ENCODE measurements at regions not wholly inside any gene's neighbourhood (a gene's known extent, or its start where the extent isn't known, plus 50 kb on each side); places are given as distances from the start of the nearest gene placed in this dataset.

GRCh38 chr1:81729239-81729638, 71.5 kb upstream of the ADGRL2 start:
- TF ChIP-seq CTCF (IDR thresholded peaks at IDR 0.05 in 8 of 11, conservative IDR thresholded peaks at IDR 0.05 in 3 of 11) (no peak), POLR2A (IDR thresholded peaks at IDR 0.05) (no peak), POLR2AphosphoS5 (IDR thresholded peaks at IDR 0.05) (no peak)
